DOHH2 (cell line): ENCODE measurements at regions not wholly inside any gene's neighbourhood (a gene's known extent, or its start where the extent isn't known, plus 50 kb on each side); places are given as distances from the start of the nearest gene placed in this dataset.

Source experiments
- CTCF ChIP-seq: fragments of 200-600 bp; sonication (generic); IDR thresholded peaks from one replicate; pipeline ENCODE4 v1.5.1; 2014; ENCODE audit warnings: antibody characterized with exemption, mild to moderate bottlenecking, low read depth, low read length; ENCODE audit not compliant: poor library complexity, severe bottlenecking
- EZH2phosphoT487 ChIP-seq: fragments of 200-600 bp; sonication (generic); IDR thresholded peaks from 2 replicates; pipeline ENCODE4 v1.6.1; 2017; ENCODE audit warnings: borderline replicate concordance, mild to moderate bottlenecking, antibody characterized with exemption, low read length, moderate library complexity, mixed read lengths

GRCh38 chr10:125531465-125531864 lies 151.5 kb downstream of the TEX36 start:
- TF ChIP-seq CTCF (no peak), EZH2phosphoT487 (no peak)
